HG03175 (cell line): ENCODE measurements at regions not wholly inside any gene's neighbourhood (a gene's known extent, or its start where the extent isn't known, plus 50 kb on each side); places are given as distances from the start of the nearest gene placed in this dataset.
"Not testable (repeated sequence)": the region's sequence is repeated elsewhere in the genome, so short reads cannot be mapped to it uniquely, and the experiment has no call there.

Experiments
- ATAC-seq: cut with Tn5 transposase; IDR thresholded peaks from one replicate; pipeline ENCODE4 v1.9.1; 2021; ENCODE audit warnings: mild to moderate bottlenecking, moderate library complexity; ENCODE audit not compliant: unreplicated experiment

GRCh38 chr3:150329408-150329807 lies 78.7 kb upstream of the TSC22D2 start:
- no peak for ATAC-seq

DNA sequence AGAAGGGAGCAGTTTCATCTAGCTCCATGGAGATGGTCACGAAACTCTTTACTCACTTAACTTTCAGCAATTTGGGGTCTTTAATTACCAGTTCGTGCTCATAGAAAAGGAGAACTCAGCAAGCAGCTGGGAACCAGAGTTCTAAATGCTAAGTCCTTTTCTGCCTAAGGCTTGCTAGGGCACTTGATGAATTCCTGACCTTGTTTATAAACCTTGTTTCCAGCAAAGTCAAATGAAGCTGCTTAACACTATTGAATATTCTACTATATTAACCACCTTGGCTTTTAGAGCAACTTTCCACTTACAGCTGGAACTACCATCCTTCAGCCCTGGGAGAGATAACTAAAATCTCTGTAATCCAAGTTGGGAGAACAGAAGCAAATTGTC lies 79.5 kb upstream of the TSC22D2 start:
- ATAC-seq = no peak

- ATAC-seq = no peak
Observed at GRCh38 chr3:150327678-150328653, 80.1 kb upstream of the TSC22D2 start.

DNA sequence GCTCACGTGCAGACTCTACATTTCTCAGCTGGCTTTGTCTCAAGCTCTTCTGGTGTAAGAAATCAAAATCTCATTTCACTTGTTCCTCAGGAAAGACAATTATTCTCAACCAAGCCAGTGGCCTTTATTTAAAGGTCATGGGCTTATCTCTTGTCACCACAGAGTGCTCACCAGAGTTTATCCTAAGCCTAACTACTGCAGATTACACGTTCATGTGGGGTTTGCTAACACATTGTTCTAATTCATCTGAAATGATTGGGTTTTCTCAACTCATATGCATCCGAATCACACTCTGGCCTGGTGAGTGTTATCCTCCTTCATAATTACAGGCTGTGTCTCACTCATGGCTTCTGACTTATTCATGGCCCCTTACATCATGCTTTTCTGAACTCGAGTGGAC lies 83.3 kb upstream of the TSC22D2 start:
- no peak for ATAC-seq

GRCh38 chr3:150324245-150324644 lies 83.9 kb upstream of the TSC22D2 start:
- ATAC-seq = no peak

GRCh38 chr3:150323770-150324169 lies 84.3 kb upstream of the TSC22D2 start:
- no peak for ATAC-seq

GRCh38 chr3:150323091-150323490 lies 85.0 kb upstream of the TSC22D2 start:
- not testable (repeated sequence) for ATAC-seq

DNA sequence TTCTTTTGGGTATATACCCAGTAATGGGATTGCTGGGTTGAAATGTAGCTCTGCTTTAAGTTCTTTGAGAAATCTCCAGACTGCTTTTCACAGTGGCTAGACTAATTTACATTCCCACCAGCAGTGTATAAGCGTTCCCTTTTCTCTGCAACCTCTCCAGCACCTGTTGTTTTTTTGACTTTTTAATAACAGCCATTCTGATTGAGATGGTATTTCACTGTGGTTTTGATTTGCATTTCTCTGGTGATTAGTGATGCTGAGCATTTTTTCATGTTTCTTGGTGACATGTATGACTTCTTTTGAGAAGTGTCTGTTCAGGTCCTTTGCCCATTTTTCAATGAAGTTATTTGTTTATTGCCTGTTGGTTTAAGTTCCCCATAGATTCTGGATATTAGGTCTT lies 87.1 kb upstream of the TSC22D2 start:
- not testable (repeated sequence) for ATAC-seq

DNA sequence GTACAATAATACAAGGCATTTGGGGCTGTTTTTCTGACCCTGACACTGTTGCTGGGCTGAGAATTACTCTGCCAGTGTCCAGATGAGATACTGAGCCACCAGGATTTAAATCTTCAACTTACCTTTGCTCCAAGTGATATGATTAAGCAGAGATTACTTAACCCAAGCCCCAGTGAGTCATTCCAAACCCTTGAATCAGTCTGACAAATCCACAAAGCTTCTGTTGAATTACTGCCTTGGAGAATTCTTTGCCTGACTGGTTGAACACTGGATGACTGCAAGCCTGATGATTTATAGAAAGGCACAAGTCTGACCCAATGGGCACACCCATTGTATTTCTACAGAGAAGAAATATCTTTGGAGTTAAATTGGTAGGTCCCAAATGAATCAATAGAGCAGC lies 88.2 kb upstream of the TSC22D2 start:
- ATAC-seq = no peak

DNA sequence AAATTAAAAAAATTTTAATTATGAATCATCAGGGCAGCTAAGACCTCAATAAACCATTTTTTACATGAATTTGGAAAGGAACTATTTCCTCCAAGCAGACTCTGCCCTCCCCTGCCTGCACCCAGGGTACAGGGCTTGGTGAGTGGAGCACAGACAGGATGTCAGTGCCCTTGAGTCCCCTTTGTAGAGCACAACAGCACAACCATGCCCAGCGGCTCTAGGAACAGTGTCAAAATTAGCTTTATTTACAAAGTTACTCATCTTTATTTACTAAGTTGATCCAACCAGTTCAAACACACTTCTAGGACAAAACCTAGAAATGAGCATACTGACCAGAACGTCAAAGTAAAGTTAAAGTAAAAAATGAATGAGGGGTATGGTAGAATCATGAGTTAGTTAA lies 90.6 kb upstream of the TSC22D2 start:
- no peak for ATAC-seq

DNA sequence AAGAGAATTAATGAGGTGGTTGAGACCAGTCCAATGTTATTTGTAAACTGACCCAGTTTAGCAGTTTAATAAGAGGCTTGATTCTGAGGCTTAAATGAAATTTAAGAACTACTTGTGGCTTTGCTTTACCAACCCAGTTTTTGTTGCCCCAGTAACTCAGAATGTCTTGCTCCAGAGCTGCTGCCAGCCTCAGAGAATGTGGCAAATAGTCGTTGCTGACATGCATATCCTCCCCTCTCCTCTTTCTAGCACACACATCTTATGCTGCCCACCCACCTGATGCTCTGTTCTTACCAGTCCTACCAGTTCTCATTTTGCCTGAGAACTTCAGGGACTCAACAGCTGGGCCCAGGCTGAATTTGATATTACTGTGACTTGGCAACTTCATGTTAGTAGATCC lies 92.4 kb upstream of the TSC22D2 start:
- no peak for ATAC-seq

GRCh38 chr3:150314248-150315004 lies 93.7 kb upstream of the TSC22D2 start:
- ATAC-seq = no peak

DNA sequence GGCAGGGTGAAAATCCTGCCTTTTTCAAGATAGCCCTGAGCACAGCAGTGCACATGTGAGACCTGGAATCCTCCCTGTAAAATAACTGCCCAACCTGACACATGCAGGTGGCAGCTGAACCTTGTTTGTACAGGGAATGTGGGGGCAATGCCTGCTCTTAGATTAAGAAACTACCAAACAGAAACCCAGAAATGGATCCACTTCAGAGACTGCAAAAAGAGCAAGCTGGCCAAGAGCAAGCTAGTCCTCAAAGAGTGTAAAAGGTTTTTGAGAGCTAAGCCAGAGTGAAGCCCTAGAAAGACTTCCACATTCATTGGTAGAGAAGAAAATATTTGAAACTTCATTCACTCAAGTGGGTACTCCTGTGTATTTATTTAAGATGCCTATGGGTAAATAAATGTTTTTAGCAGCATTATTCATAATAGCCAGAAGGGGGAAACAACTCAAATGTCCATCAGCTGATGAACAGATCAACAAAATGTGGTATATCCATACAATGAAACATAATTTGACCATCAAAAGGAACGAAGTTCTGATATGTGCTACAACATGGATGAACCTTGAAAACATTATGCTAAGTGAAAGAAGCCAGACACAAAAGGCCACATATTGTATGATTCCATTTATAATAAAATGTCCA lies 96.0 kb upstream of the TSC22D2 start:
- ATAC-seq = no peak

DNA sequence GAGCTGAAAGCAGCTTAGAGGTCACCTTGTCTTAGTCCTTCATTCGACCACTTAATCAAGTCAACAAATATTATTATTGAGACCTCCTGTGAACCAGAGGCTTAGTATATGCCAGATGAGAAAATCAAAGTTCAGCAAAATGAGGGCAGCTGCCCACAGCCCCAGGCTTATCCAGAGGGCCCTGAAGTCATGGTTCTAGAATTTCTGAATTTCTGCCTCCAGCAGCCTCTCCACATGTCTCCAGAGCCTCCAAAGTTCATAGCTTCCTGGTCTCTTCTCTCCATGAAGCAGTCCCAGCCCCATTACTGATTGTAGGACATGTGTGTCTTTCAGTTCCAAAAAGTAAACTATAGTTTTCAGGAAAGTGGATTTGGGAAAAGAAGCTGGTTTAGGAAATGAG lies 96.9 kb upstream of the TSC22D2 start:
- ATAC-seq = no peak

DNA sequence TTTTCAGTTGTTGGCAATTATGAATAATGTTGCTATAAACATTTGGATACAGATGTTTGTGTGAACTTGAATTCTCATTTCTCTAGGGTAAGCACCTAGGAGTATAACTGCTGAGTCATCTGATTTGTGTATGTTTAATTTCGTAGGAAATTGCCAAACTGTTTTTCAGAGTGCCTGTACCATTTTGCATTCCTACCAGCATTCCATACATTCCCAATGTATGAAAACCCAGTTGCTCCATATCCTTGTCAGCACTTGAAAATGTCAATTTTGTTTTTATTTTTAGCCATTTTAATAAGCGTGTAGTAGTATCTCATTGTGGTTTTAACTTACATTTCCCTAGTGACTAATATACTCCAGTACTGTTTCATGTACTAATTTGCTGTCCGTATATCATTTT lies 98.5 kb upstream of the TSC22D2 start:
- ATAC-seq = no peak

DNA sequence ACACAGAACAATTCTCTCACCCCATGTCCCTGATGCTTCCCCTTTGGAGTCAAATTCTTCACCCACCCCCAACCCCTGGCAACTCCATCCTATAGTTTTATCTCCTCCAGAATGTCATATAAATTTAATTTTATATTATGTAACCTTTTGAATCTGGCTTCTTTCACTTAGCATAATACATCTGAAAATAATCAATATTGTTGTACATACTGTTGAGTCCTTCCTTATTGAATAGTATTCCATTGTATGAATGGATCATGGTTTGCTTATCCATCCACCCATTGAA lies 98.9 kb upstream of the TSC22D2 start:
- no peak for ATAC-seq

DNA sequence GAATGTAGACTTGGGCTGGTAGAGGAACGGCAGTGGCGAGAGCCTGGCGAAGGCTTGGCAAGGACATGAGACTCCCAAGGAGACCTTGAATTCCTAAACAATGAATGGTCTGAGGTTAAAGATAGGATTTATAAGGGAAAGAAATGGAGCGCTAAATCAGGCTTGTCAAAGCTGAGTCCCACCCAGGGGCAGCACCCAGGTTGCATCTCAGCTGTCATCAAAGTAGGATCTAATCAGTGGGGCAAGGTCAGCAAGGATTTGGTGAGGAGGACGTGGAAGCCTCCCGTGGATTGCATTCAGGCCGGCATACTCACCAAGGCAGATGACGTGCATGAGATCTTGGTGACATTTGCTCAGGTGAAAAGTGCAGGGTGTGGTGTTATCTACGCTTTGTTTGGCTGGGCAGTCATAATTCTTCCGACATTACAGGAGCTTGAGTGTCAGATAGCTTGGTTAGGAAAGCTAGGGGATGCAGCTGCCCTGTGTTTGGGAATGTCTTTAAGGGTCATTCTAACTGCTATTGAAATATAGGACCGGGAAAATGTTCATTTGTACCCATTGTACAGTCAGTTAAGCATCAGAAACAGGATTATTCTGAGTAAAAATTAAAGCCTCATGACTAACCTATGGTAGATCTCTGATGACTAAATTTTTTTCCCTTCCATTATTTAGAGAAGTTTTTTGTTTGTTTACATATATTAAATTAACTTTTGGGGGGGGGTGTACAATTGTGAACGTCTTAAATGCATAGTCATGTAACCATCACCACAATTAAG lies 99.4 kb upstream of the TSC22D2 start:
- no peak for ATAC-seq

GRCh38 chr3:150308037-150308319 lies 100.1 kb upstream of the TSC22D2 start:
- ATAC-seq = no peak

DNA sequence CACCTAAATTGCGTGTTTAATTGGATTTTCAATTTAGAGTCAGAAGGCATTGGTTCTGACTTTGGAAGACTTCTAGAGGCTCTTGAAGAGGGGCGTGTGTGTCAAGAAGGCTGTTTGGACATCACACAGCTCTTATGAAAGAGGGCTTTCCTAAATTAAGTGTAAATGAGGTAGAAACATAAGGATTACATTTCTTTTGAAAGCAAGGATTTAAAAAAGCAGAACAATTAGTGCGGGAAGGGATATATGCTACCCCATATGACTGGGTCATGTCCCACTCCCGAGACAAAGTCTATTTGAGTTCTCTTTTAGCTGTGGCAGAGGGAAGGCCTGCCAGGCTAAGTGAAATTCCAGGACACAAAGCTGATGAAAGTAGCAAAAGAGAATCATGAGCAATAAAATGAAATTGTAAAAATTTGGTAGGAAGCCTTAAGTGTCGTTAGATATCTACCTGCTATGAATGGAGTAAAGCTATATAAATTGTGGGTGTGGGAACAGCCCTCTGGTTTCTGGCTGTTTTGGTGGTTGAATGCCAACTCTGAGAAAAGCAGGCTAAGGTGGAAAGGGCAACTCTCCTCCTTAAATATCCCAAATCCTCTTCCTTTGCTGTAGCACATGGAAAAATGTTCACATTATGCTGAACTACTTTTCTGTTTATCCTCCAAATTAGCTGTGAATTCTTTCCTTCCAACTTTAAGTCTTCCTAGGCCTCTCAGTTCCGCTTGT lies 100.6 kb upstream of the TSC22D2 start:
- no peak for ATAC-seq

- no peak for ATAC-seq
Observed at GRCh38 chr3:150306906-150307305, 101.2 kb upstream of the TSC22D2 start.

- ATAC-seq = no peak
Observed at GRCh38 chr3:150306083-150306482, 102.0 kb upstream of the TSC22D2 start.
